ENCODE measurements at regions not wholly inside any gene's neighbourhood (a gene's known extent, or its start where the extent isn't known, plus 50 kb on each side); places are given as distances from the start of the nearest gene placed in this dataset.

DNA sequence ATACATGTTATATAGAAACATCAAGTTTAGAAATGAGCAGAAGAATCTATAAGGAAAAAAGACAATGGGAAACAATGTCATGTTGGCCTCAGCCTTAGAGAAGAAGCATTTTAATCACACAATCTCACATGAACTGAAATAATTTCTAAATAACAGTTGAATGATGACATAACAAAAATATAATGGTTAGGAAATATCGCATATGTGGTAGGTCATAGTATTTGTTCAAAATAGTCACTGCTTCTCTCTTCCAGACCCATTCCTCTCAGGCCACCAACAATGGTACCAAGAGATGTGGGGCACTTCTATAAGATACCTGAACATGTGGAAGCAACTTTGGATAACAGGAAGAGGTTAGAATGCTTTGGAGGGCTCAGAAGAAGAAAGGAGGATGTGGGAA, 195.7 kb upstream of the PDZRN3 start:
- CTCF ChIA-PET = interaction anchor here (0.5 kb wide), 1 partner anchor 25 kb away, joined by 3 read pairs; no protein-coding TSS in a partner anchor
- peaks cover 5% of the 10 kb centered on the region for H3K9me3 Mint-ChIP-seq (ENCODE audit: low read depth, unreplicated experiment)

DNA sequence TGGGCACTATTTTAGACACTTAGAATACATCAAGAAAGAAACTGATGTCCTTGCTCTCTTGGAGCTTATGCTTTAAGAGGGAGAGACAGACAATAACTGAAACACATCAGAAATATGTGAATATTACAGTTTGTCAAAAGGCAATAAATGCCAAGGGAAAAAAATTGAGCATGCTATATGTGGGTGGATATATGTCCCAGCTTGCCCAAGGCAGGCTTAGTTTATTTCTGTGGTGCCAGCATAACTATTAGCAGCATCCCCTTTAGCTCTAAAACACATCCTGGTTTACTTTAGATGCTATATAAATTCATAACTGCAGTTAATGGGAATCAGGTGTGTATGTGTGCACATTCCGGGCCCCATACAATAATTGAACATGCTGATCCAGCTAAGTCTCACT, 191.2 kb upstream of the PDZRN3 start:
- CTCF ChIA-PET = no interaction called here

More for the DNA sequence above, 195.7 kb upstream of the PDZRN3 start:
- TF ChIP-seq, protein P1, sequence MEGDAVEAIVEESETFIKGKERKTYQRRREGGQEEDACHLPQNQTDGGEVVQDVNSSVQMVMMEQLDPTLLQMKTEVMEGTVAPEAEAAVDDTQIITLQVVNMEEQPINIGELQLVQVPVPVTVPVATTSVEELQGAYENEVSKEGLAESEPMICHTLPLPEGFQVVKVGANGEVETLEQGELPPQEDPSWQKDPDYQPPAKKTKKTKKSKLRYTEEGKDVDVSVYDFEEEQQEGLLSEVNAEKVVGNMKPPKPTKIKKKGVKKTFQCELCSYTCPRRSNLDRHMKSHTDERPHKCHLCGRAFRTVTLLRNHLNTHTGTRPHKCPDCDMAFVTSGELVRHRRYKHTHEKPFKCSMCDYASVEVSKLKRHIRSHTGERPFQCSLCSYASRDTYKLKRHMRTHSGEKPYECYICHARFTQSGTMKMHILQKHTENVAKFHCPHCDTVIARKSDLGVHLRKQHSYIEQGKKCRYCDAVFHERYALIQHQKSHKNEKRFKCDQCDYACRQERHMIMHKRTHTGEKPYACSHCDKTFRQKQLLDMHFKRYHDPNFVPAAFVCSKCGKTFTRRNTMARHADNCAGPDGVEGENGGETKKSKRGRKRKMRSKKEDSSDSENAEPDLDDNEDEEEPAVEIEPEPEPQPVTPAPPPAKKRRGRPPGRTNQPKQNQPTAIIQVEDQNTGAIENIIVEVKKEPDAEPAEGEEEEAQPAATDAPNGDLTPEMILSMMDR (IDR thresholded peaks at IDR 0.05; ENCODE audit: unreplicated experiment) = no peak
- H3K27me3 Mint-ChIP-seq (ENCODE audit: unreplicated experiment) = no peaks in the 10 kb centered on the region
- no peaks in the 10 kb centered on the region for H3K36me3 Mint-ChIP-seq (ENCODE audit: insufficient read depth, unreplicated experiment)
- H3K4me3 Mint-ChIP-seq (ENCODE audit: low read depth, unreplicated experiment) = no peak overlapping the region
- no peak for DNase-seq
- no TSS peak for BruUV-seq (replicated peaks)
- H3K4me1 Mint-ChIP-seq (ENCODE audit: low read depth, unreplicated experiment) = no peaks in the 10 kb centered on the region
- H3K27ac Mint-ChIP-seq (ENCODE audit: unreplicated experiment) = no peak overlapping the region
- intact Hi-C loops (cut with micrococcal nuclease; ENCODE audit: unreplicated experiment) = no loop called here

DNA sequence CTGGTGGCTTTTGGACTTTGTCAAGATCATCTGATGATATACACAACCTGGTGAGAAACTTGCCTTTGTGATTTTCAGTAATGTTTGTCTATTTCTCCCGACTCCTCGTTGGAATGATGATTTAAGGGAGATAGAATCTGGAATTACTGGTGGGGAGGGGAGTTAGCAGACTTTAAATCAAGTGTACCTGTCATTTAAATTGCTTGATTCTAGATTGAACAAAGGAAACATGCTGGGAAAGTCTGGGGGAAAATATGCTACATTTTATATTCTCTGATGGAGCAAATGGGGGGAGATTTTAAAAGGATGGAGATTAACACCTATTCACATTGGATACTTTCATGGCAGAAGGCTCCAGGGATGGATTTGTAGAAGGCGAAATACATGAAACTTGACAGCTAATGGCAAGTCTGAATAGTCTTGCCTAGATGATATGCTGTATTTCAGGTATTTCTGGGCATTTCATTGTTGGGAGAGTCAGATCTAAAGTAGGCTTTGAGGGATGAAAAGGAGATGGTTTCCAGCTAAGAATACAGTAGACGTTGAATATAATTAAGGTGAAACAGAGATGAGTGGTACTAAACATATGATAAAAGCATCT, 189.1 kb upstream of the PDZRN3 start:
- Mint-ChIP-seq H3K36me3 (ENCODE audit: insufficient read depth, unreplicated experiment) (no peaks in the 10 kb centered on the region), H3K27me3 (ENCODE audit: unreplicated experiment) (no peaks in the 10 kb centered on the region), H3K4me1 (ENCODE audit: low read depth, unreplicated experiment) (no peaks in the 10 kb centered on the region), H3K27ac (ENCODE audit: unreplicated experiment) (no peak overlapping the region), H3K9me3 (ENCODE audit: low read depth, unreplicated experiment) (peaks cover 16% of the 10 kb centered on the region), H3K4me3 (ENCODE audit: low read depth, unreplicated experiment) (no peak overlapping the region)
- TF ChIP-seq, protein P1 (IDR thresholded peaks at IDR 0.05; ENCODE audit: unreplicated experiment) = no peak
- no peak for DNase-seq
- CTCF ChIA-PET = no interaction called here
- no TSS peak for BruUV-seq (replicated peaks)
- intact Hi-C loops (cut with micrococcal nuclease; ENCODE audit: unreplicated experiment) = no loop called here

More for the DNA sequence above, 191.2 kb upstream of the PDZRN3 start:
- no peaks in the 10 kb centered on the region for H3K27me3 Mint-ChIP-seq (ENCODE audit: unreplicated experiment)
- no peaks in the 10 kb centered on the region for H3K36me3 Mint-ChIP-seq (ENCODE audit: insufficient read depth, unreplicated experiment)
- H3K27ac Mint-ChIP-seq (ENCODE audit: unreplicated experiment) = no peak overlapping the region
- BruUV-seq (replicated peaks) = no TSS peak
- H3K4me3 Mint-ChIP-seq (ENCODE audit: low read depth, unreplicated experiment) = no peak overlapping the region
- no peak for DNase-seq
- TF ChIP-seq, protein P1 (IDR thresholded peaks at IDR 0.05; ENCODE audit: unreplicated experiment) = no peak
- H3K4me1 Mint-ChIP-seq (ENCODE audit: low read depth, unreplicated experiment) = no peaks in the 10 kb centered on the region
- peaks cover 15% of the 10 kb centered on the region for H3K9me3 Mint-ChIP-seq (ENCODE audit: low read depth, unreplicated experiment)
- intact Hi-C loops (cut with micrococcal nuclease; ENCODE audit: unreplicated experiment) = no loop called here

DNA sequence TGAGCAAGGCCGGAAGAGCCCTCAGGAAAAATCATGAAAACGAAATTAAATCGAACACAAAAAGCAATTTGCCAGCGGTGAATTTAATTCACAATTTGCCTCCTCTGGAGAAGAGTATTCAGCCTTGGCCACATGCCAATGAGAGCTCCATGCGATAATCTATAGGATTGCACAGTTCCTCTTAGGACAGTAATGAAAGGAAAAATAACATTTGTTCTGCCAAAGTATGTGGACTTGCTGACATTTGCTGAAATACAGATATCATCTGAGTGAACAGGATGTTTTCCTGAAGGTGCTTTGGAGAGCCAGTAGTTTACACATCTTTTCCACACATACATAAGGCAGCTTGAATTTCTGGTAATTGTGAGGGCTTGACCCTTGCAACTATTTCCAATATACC, 188.6 kb upstream of the PDZRN3 start:
- intact Hi-C loops (cut with micrococcal nuclease; ENCODE audit: unreplicated experiment) = no loop called here
- CTCF ChIA-PET = no interaction called here
- BruUV-seq (replicated peaks) = no TSS peak
- no peak for DNase-seq
- H3K4me3 Mint-ChIP-seq (ENCODE audit: low read depth, unreplicated experiment) = no peak overlapping the region
- H3K9me3 Mint-ChIP-seq (ENCODE audit: low read depth, unreplicated experiment) = peaks cover 20% of the 10 kb centered on the region
- H3K27ac Mint-ChIP-seq (ENCODE audit: unreplicated experiment) = no peak overlapping the region
- no peaks in the 10 kb centered on the region for H3K36me3 Mint-ChIP-seq (ENCODE audit: insufficient read depth, unreplicated experiment)
- no peaks in the 10 kb centered on the region for H3K4me1 Mint-ChIP-seq (ENCODE audit: low read depth, unreplicated experiment)
- TF ChIP-seq, protein P1 (IDR thresholded peaks at IDR 0.05; ENCODE audit: unreplicated experiment) = no peak
- H3K27me3 Mint-ChIP-seq (ENCODE audit: unreplicated experiment) = no peaks in the 10 kb centered on the region

Data from Calu3 (cell line).